ENCODE measurements at regions not wholly inside any gene's neighbourhood (a gene's known extent, or its start where the extent isn't known, plus 50 kb on each side); places are given as distances from the start of the nearest gene placed in this dataset.

DNA sequence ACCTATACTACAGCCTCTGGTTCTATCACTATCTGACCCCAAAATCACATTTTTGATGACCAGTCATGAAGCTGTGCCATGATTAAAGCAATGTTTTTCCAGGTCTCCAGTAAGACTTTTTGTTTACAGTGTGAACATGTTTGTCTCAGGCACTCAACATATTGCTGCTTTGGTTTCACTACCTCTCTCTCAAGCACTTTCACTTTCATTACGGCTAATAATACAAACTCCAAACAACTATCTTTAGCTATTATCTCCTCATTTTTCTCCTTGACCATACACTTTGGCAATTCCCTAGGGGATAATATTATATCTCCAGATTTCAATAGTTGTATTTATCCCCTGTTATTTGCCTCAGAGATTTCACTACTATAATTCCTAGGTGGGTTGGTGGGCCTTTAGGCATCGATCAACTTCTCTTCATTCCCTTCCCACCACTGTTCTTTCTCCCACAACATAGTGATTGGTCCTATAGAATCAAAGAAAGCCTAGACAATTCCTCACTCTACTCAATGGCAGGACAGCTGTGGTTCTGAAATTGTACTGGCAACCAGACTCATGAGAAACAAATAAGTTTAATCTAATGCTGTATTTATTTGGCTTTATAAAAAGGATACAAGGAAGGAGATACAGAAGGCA lies 261.4 kb upstream of the ZWINT start:
- Histone ChIP-seq H3K79me2 (no peaks in the 10 kb centered on the region), H3K27ac (no peak overlapping the region), H3K4me3 (no peak overlapping the region), H3K4me2 (peak overlapping the region; percentile 47), H3K27me3 (no peaks in the 10 kb centered on the region), H4K20me1 (ENCODE audit: insufficient read depth, poor library complexity, severe bottlenecking) (no peaks in the 10 kb centered on the region), H3K9me2 (replicated peaks; ENCODE audit: insufficient read depth) (no peaks in the 10 kb centered on the region), H2AFZ (no peak overlapping the region), H3K9me3 (ENCODE audit: low read depth) (no peaks in the 10 kb centered on the region), H3K36me3 (replicated peaks; ENCODE audit: insufficient read depth, low read depth) (no peaks in the 10 kb centered on the region), H3K4me1 (ENCODE audit: insufficient read depth) (no peaks in the 10 kb centered on the region)
- TF ChIP-seq, protein P1, sequence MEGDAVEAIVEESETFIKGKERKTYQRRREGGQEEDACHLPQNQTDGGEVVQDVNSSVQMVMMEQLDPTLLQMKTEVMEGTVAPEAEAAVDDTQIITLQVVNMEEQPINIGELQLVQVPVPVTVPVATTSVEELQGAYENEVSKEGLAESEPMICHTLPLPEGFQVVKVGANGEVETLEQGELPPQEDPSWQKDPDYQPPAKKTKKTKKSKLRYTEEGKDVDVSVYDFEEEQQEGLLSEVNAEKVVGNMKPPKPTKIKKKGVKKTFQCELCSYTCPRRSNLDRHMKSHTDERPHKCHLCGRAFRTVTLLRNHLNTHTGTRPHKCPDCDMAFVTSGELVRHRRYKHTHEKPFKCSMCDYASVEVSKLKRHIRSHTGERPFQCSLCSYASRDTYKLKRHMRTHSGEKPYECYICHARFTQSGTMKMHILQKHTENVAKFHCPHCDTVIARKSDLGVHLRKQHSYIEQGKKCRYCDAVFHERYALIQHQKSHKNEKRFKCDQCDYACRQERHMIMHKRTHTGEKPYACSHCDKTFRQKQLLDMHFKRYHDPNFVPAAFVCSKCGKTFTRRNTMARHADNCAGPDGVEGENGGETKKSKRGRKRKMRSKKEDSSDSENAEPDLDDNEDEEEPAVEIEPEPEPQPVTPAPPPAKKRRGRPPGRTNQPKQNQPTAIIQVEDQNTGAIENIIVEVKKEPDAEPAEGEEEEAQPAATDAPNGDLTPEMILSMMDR (IDR thresholded peaks at IDR 0.05; ENCODE audit: poor library complexity): no peak
- TF ChIP-seq EZH2phosphoT487 (IDR thresholded peaks at IDR 0.05; ENCODE audit: low read depth, severe bottlenecking, unreplicated experiment) (no peak), EZH2 (IDR thresholded peaks at IDR 0.05; ENCODE audit: borderline replicate concordance) (no peak)
- no peak for DNase-seq (ENCODE audit: low spot score)
- 85% methylated on average over 2 of the region's 2 CpGs for WGBS (ENCODE audit: low lambda C conversion rate, missing lambda C conversion rate)

DNA sequence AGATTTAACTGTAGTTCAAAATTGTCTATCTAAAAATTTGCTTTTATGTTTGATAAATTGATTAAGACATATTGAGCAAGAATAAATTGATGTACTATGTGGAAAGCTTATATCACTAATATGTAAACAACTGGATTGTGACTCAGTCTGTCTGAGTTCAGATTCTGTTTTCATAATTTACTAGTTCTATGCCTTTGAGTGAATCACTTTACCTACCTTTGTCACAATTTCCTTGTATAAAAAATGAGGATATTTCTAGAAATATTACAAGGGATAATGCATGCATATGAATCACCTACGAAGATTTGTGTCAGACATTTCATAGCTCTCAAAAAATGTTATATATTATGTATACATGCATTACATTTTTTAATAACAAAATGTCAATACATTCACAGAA lies 245.1 kb upstream of the ZWINT start:
- 72% methylated on average over 1 of the region's 1 CpG for WGBS (ENCODE audit: low lambda C conversion rate, missing lambda C conversion rate)

DNA sequence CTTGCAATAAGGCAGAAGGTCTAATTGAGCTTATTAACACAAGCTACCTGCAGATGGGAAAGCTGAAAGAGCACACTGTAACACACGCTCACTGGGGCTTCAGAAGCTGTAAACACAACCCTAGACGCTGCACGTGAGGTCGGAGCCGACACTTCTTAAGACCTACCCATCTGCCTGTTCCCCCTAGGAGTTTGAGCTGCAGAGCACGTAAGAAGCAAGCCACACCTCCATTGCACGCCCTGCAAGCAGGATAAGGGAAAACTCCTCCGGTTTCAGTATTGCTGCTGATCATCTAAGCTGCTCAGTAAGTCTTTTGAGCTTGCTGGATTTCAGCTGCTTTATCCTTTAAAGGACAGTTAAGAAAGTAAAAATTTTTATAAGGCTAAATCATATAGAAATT lies 244.0 kb upstream of the ZWINT start:
- no peaks in the 10 kb centered on the region for H3K9me3 ChIP-seq (ENCODE audit: low read depth)
- H3K27me3 ChIP-seq: no peaks in the 10 kb centered on the region
- no peaks in the 10 kb centered on the region for H3K36me3 ChIP-seq (replicated peaks; ENCODE audit: insufficient read depth, low read depth)
- 29% methylated on average over 8 of the region's 8 CpGs for WGBS (ENCODE audit: low lambda C conversion rate, missing lambda C conversion rate)
- TF ChIP-seq, protein P1 (IDR thresholded peaks at IDR 0.05; ENCODE audit: poor library complexity): no peak
- TF ChIP-seq EZH2 (IDR thresholded peaks at IDR 0.05; ENCODE audit: borderline replicate concordance): no peak
- TF ChIP-seq EZH2phosphoT487 (IDR thresholded peaks at IDR 0.05; ENCODE audit: low read depth, severe bottlenecking, unreplicated experiment): no peak
- no peaks in the 10 kb centered on the region for H3K4me1 ChIP-seq (ENCODE audit: insufficient read depth)
- no peaks in the 10 kb centered on the region for H4K20me1 ChIP-seq (ENCODE audit: insufficient read depth, poor library complexity, severe bottlenecking)
- H3K79me2 ChIP-seq: no peaks in the 10 kb centered on the region
- no peak overlapping the region for H3K4me3 ChIP-seq
- H2AFZ ChIP-seq: peak overlapping the region; percentile 39
- no peaks in the 10 kb centered on the region for H3K9me2 ChIP-seq (replicated peaks; ENCODE audit: insufficient read depth)
- peak overlapping the region; percentile 63 for H3K4me2 ChIP-seq
- DNase-seq (ENCODE audit: low spot score): peak; percentile 22
- no peak overlapping the region for H3K27ac ChIP-seq

More for the DNA sequence above, 245.1 kb upstream of the ZWINT start:
- Histone ChIP-seq H3K4me1 (ENCODE audit: insufficient read depth) (no peaks in the 10 kb centered on the region), H3K36me3 (replicated peaks; ENCODE audit: insufficient read depth, low read depth) (no peaks in the 10 kb centered on the region), H3K9me3 (ENCODE audit: low read depth) (no peaks in the 10 kb centered on the region), H4K20me1 (ENCODE audit: insufficient read depth, poor library complexity, severe bottlenecking) (no peaks in the 10 kb centered on the region), H3K4me2 (no peak overlapping the region), H3K9me2 (replicated peaks; ENCODE audit: insufficient read depth) (no peaks in the 10 kb centered on the region), H3K79me2 (no peaks in the 10 kb centered on the region), H3K27me3 (no peaks in the 10 kb centered on the region), H3K27ac (no peak overlapping the region), H3K4me3 (no peak overlapping the region), H2AFZ (no peak overlapping the region)
- DNase-seq (ENCODE audit: low spot score): no peak
- TF ChIP-seq, protein P1 (IDR thresholded peaks at IDR 0.05; ENCODE audit: poor library complexity): no peak
- TF ChIP-seq EZH2phosphoT487 (IDR thresholded peaks at IDR 0.05; ENCODE audit: low read depth, severe bottlenecking, unreplicated experiment) (no peak), EZH2 (IDR thresholded peaks at IDR 0.05; ENCODE audit: borderline replicate concordance) (no peak)

Data from hepatocyte (in vitro differentiated cells).